D721Med (cell line): ENCODE measurements at regions not wholly inside any gene's neighbourhood (a gene's known extent, or its start where the extent isn't known, plus 50 kb on each side); places are given as distances from the start of the nearest gene placed in this dataset.
"Not testable (repeated sequence)": the region's sequence is repeated elsewhere in the genome, so short reads cannot be mapped to it uniquely, and the experiment has no call there.

Experiments
- DNase-seq: peaks from one replicate; pipeline ENCODE4 v3.0.0; 2011; ENCODE audit warnings: low spot score; ENCODE audit not compliant: insufficient read length
- FAIRE-seq: peaks from 2 replicates; lab custom pipeline; 2011; peaks lifted over from hg19 to GRCh38; lab: Jason Lieb, UNC
- TF ChIP-seq, protein P1 (sequence below): IDR thresholded peaks from 2 replicates; pipeline ENCODE4 v1.5.1; 2012; ENCODE audit warnings: mild to moderate bottlenecking, control low read depth; ENCODE audit not compliant: insufficient read depth; ENCODE audit errors: missing control alignments

DNA sequence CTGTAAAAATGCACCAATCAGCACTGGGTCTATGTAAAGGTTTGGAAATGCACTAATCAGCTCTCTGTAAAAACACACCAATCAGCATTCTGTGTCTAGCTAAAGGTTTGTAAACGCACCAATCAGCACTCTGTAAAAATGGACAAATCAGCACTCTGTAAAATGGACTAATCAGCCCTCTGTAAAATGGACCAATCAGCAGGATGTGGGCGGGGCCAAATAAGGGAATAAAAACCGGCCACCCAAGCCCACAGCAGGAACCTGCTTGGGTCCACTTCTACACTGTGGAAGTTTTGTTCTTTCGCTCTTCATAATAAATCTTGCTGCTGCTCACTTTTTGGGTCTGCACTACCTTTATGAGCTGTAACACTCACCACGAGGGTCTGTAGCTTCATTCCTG lies 101.0 kb downstream of the SMC2 start:
- DNase-seq, FAIRE-seq: not testable (repeated sequence)

GRCh38 chr9:104200456-104200994 lies 106.4 kb downstream of the SMC2 start:
- TF ChIP-seq, protein P1, sequence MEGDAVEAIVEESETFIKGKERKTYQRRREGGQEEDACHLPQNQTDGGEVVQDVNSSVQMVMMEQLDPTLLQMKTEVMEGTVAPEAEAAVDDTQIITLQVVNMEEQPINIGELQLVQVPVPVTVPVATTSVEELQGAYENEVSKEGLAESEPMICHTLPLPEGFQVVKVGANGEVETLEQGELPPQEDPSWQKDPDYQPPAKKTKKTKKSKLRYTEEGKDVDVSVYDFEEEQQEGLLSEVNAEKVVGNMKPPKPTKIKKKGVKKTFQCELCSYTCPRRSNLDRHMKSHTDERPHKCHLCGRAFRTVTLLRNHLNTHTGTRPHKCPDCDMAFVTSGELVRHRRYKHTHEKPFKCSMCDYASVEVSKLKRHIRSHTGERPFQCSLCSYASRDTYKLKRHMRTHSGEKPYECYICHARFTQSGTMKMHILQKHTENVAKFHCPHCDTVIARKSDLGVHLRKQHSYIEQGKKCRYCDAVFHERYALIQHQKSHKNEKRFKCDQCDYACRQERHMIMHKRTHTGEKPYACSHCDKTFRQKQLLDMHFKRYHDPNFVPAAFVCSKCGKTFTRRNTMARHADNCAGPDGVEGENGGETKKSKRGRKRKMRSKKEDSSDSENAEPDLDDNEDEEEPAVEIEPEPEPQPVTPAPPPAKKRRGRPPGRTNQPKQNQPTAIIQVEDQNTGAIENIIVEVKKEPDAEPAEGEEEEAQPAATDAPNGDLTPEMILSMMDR, result no peak
- no peak for FAIRE-seq
- DNase-seq, result no peak

DNA sequence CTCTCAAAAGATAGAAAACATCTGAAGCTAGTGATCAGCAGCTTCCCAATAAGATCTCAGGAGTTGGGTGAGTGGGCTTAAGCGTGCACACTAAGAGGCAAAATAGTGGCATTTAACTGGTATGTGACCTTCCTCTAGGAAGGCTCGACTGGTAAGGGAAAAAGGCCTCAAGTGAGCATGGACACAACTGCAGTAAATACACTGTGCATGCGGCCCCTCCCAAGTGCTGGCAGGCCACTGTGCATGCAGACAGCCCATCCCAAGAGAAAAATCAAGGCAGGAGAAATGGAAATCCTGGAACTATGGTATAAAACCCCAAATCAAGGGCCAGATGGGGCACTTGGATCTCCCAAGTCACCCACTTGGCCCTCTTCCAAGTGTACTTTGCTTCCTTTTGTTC lies 112.7 kb downstream of the SMC2 start:
- DNase-seq (no peak), FAIRE-seq (no peak)
- TF ChIP-seq, protein P1, result no peak

GRCh38 chr9:104209387-104209786 lies 115.3 kb downstream of the SMC2 start:
- DNase-seq (no peak), FAIRE-seq (no peak)
- TF ChIP-seq, protein P1, result no peak

DNA sequence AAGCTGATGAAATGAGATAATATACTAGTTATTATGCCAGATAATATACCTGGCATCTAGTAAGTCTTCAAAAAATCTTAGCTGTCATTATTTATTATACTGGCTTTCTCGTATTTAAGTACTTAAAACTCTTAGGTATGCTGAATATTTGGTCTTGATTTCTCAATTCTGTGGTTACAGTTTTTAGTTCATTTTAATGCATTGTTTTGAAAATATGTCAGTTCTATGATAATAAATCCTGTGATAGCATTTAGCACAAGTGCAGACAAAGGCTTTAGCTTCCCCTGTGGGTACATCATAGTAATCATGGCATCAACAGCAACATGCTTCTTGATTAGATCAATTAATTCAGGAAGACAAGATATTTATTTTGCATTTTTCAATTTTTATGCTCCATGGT lies 133.0 kb downstream of the SMC2 start:
- TF ChIP-seq, protein P1, result no peak
- DNase-seq (no peak), FAIRE-seq (no peak)

- TF ChIP-seq, protein P1, result no peak
- FAIRE-seq (no peak), DNase-seq (no peak)
Observed at GRCh38 chr9:104232781-104233341, 138.8 kb downstream of the SMC2 start.

DNA sequence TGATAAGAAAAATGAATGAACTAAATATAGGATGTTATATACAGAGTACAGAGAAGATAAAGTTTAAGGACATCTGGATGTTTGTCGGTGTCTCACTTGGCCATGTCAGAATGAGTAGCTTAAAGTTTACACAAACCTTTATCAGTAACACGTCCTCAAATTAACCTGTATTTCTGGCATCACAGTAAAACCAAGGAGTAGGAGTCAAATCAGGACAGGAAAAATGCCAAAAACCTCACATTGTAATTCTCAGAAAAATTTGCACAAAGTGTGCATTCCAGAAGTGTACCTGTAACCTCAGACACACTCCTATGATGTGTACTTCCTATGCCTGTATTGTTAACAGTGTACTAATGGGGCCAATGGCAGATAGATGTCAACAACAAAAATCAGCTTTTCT lies 139.3 kb downstream of the SMC2 start:
- FAIRE-seq (no peak), DNase-seq (no peak)

DNA sequence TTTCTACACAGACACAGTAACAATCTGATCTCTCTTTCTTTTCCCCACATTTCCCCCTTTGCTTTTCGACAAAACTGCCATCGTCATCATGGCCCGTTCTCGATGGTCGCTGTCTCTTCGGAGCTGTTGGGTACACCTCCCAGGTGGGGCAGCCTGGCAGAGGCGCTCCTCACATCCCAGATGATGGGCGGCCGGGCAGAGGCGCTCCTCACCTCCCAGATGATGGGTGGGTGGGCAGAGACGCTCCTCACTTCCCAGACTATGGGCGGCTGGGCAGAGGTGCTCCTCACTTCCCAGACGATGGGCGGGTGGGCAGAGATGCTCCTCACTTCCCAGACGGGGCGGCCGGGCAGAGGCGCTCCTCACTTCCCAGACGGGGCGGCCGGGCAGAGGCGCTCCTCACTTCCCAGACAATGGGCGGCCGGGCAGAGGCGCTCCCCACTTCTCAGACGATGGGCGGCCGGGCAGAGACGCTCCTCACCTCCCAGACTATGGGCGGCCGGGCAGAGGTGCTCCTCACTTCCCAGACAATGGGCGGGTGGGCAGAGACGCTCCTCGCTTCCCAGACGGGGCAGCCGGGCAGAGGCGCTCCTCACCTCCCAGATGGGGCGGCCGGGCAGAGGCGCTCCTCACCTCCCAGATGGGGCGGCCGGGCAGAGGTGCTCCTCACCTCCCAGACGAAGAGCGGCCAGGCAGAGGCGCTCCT lies 140.7 kb downstream of the SMC2 start:
- FAIRE-seq, DNase-seq: not testable (repeated sequence)

More for the DNA sequence above, 139.3 kb downstream of the SMC2 start:
- TF ChIP-seq, protein P1, result no peak

DNA sequence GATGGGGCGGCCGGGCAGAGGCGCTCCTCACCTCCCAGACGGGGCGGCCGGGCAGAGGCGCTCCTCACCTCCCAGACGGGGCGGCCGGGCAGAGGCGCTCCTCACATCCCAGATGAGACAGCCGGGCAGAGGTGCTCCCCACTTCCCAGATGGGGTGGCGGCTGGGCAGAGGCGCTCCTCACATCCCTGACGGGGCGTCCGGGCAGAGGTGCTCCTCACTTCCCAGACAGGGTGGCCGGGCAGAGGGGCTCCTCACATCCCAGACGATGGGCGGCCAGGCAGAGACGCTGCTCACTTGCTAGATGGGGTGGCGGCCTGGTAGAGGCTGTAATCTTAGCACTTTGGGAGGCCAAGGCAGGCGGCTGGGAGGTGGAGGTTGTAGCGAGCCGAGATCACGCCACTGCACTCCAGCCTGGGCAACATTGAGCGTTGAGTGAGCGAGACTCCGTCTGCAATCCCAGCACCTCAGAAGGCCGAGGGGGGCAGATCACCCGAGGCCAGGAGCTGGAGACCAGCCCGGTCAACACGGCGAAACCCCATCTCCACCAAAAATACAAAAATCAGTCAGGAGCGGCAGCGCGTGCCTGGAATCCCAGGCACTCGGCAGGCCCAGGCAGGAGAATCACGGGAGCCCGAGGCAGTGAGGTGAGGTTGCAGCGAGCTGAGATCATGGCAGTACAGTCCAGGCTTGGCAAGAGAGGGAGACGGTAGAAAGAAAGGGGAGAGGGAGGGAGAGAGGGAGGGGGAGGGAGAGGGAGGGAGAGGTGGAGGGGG lies 141.4 kb downstream of the SMC2 start:
- DNase-seq, FAIRE-seq: not testable (repeated sequence)
